MM.1S (cell line): ENCODE measurements at regions not wholly inside any gene's neighbourhood (a gene's known extent, or its start where the extent isn't known, plus 50 kb on each side); places are given as distances from the start of the nearest gene placed in this dataset.

Experiments
- EZH2 ChIP-seq: fragments of 300-600 bp; sonication (generic); optimal IDR thresholded peaks from 2 replicates; pipeline ENCODE3; 2017; ENCODE audit warnings: low read depth, mild to moderate bottlenecking, antibody characterized with exemption, low read length, mixed read lengths
- TF ChIP-seq, protein P1 (sequence below): fragments of 300-600 bp; sonication (generic); IDR thresholded peaks from 2 replicates; pipeline ENCODE4 v1.5.1; 2016; ENCODE audit warnings: antibody characterized with exemption, low read length, mixed read lengths

- TF ChIP-seq, protein P1, sequence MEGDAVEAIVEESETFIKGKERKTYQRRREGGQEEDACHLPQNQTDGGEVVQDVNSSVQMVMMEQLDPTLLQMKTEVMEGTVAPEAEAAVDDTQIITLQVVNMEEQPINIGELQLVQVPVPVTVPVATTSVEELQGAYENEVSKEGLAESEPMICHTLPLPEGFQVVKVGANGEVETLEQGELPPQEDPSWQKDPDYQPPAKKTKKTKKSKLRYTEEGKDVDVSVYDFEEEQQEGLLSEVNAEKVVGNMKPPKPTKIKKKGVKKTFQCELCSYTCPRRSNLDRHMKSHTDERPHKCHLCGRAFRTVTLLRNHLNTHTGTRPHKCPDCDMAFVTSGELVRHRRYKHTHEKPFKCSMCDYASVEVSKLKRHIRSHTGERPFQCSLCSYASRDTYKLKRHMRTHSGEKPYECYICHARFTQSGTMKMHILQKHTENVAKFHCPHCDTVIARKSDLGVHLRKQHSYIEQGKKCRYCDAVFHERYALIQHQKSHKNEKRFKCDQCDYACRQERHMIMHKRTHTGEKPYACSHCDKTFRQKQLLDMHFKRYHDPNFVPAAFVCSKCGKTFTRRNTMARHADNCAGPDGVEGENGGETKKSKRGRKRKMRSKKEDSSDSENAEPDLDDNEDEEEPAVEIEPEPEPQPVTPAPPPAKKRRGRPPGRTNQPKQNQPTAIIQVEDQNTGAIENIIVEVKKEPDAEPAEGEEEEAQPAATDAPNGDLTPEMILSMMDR, result no peak
- no peak for TF ChIP-seq EZH2
Measured at GRCh38 chr4:130021706-130022105, 925.8 kb downstream of the C4orf33 start.
